Endothelial cell of umbilical vein (primary cell): ENCODE measurements at regions not wholly inside any gene's neighbourhood (a gene's known extent, or its start where the extent isn't known, plus 50 kb on each side); places are given as distances from the start of the nearest gene placed in this dataset.

Experiments used
- BruUV-seq: library from RNA; stranded (reverse); fragments of 400-500 nt; replicated peaks from 2 replicates; lab custom pipeline; 2021; lab: Mats Ljungman, UMichigan
- CTCF ChIA-PET: fragments of 300-600, 350-600 bp; sonication (Branson Sonifier 250); formaldehyde crosslinking; loops from one replicate; lab custom pipeline; 2021; ENCODE audit warnings: antibody characterized with exemption, inconsistent platforms; lab: Charles Lee
- POLR2A ChIA-PET: fragments of 300-600, 350-600 bp; sonication (Branson Sonifier 250); formaldehyde crosslinking; loops from one replicate; lab custom pipeline; 2021; ENCODE audit warnings: antibody characterized with exemption, inconsistent platforms; lab: Charles Lee
- DNase-seq: peaks from one replicate; pipeline ENCODE4 v3.0.0-alpha.2; 2011; ENCODE audit warnings: low read depth, low spot score
- FAIRE-seq: peaks from 2 replicates; lab custom pipeline; 2011; peaks lifted over from hg19 to GRCh38; lab: Jason Lieb, UNC
- H2AFZ ChIP-seq: 2 replicates; pipeline ENCODE4 v1.6.0; 2012; ENCODE audit warnings: low read depth, low read length, control low read depth, inconsistent platforms
- H3K27ac ChIP-seq: 2 replicates; pipeline ENCODE4 v1.5.1; 2011; ENCODE audit warnings: low read depth, mild to moderate bottlenecking, control low read depth, low read length, moderate library complexity; ENCODE audit not compliant: insufficient read depth
- H3K27me3 ChIP-seq, 2 experiments: 2 replicates each; pipeline versions ENCODE4 v1.6.0 to v1.6.1; 2011; ENCODE audit warnings: low read length in 2 of 2, mixed read lengths in 1 of 2; ENCODE audit not compliant: control insufficient read depth in 2 of 2, insufficient read depth in 2 of 2
- H3K36me3 ChIP-seq, 2 experiments: 2 replicates in 1 of 2; 3 replicates in 1 of 2; pipeline ENCODE4 v1.5.1; 2011; ENCODE audit warnings: low read length in 2 of 2, mild to moderate bottlenecking in 1 of 2, moderate library complexity in 1 of 2; ENCODE audit not compliant: control insufficient read depth in 2 of 2, insufficient read depth in 2 of 2; ENCODE audit errors: extremely low read depth in 1 of 2
- H3K4me1 ChIP-seq: 3 replicates; pipeline ENCODE4 v1.5.1; 2011; ENCODE audit warnings: mild to moderate bottlenecking, low read length; ENCODE audit not compliant: control insufficient read depth, insufficient read depth; ENCODE audit errors: extremely low read depth
- H3K4me2 ChIP-seq: 2 replicates; pipeline ENCODE4 v1.6.1; 2011; ENCODE audit warnings: low read length, control low read depth, mixed read lengths; ENCODE audit not compliant: insufficient read depth
- H3K4me3 ChIP-seq, 3 experiments: fragments of 200-600 bp in 1 of 3; sonication (generic), shearing (Covaris generic) in 1 of 3; replicated peaks in 1 of 3; 2 replicates each; pipeline ENCODE4 v1.5.1; 2011 to 2016; ENCODE audit warnings: control low read depth in 3 of 3, low read length in 3 of 3, mild to moderate bottlenecking in 2 of 3, inconsistent platforms in 1 of 3, low read depth in 1 of 3, moderate library complexity in 1 of 3; ENCODE audit not compliant: insufficient read depth in 1 of 3
- H3K79me2 ChIP-seq: 2 replicates; pipeline ENCODE4 v1.6.0; 2012; ENCODE audit warnings: low read length, inconsistent platforms; ENCODE audit not compliant: control insufficient read depth, insufficient read depth
- H3K9ac ChIP-seq: replicated peaks from 2 replicates; pipeline ENCODE3; 2011; ENCODE audit warnings: low read length, control low read depth; ENCODE audit not compliant: insufficient read depth; ENCODE audit errors: extremely low read depth
- H3K9me1 ChIP-seq: replicated peaks from 3 replicates; pipeline ENCODE4 v1.6.0; 2011; ENCODE audit warnings: mild to moderate bottlenecking, low read length; ENCODE audit not compliant: control insufficient read depth, insufficient read depth; ENCODE audit errors: extremely low read depth
- H3K9me3 ChIP-seq: replicated peaks from 2 replicates; pipeline ENCODE4 v1.5.1; 2012; ENCODE audit warnings: low read length, inconsistent platforms; ENCODE audit not compliant: control insufficient read depth, insufficient read depth
- H4K20me1 ChIP-seq: replicated peaks from 2 replicates; pipeline ENCODE3; 2011; ENCODE audit warnings: mild to moderate bottlenecking, low read length; ENCODE audit not compliant: control insufficient read depth, insufficient read depth; ENCODE audit errors: extremely low read depth
- CTCF ChIP-seq, 2 donors: IDR thresholded peaks; 1 replicate in 1 of 2; 2 replicates in 1 of 2; pipeline ENCODE4 v1.5.1; 2011; ENCODE audit warnings: low read length in 2 of 2, mild to moderate bottlenecking in 2 of 2, moderate library complexity in 2 of 2, control low read depth in 1 of 2, inconsistent platforms in 1 of 2, low read depth in 1 of 2; ENCODE audit not compliant: insufficient read depth in 1 of 2; ENCODE audit errors: extremely low read depth in 1 of 2
- EZH2 ChIP-seq: IDR thresholded peaks from 2 replicates; pipeline ENCODE4 v1.6.1; 2012; ENCODE audit warnings: borderline replicate concordance, low read depth, mild to moderate bottlenecking, moderate library complexity, low read length, inconsistent platforms; ENCODE audit not compliant: severe bottlenecking
- FOS ChIP-seq: IDR thresholded peaks from 2 replicates; pipeline ENCODE4 v1.6.1; 2011; ENCODE audit warnings: mild to moderate bottlenecking, low read length, moderate library complexity, borderline replicate concordance; ENCODE audit not compliant: insufficient read depth
- GATA2 ChIP-seq: IDR thresholded peaks from 2 replicates; pipeline ENCODE4 v1.7.0; 2011; ENCODE audit warnings: low read depth, mild to moderate bottlenecking, moderate library complexity, mixed read lengths, low read length; ENCODE audit not compliant: insufficient read length, insufficient read depth
- JUN ChIP-seq: IDR thresholded peaks from 2 replicates; pipeline ENCODE4 v1.6.1; 2011; ENCODE audit warnings: borderline replicate concordance, low read depth; ENCODE audit not compliant: insufficient read length, insufficient read depth
- MAX ChIP-seq: IDR thresholded peaks from 2 replicates; pipeline ENCODE4 v1.6.1; 2011; ENCODE audit not compliant: insufficient read depth, insufficient read length
- MYC ChIP-seq: IDR thresholded peaks from one replicate; pipeline ENCODE4 v1.6.1; 2011; ENCODE audit warnings: mild to moderate bottlenecking, low read depth, low read length
- POLR2A ChIP-seq: IDR thresholded peaks from 2 replicates; pipeline ENCODE4 v1.6.1; 2012; ENCODE audit warnings: low read depth, mild to moderate bottlenecking, control low read depth, low read length
- POLR2AphosphoS5 ChIP-seq: IDR thresholded peaks from 2 replicates; pipeline ENCODE4 v1.6.1; 2012; ENCODE audit warnings: low read depth, mild to moderate bottlenecking, control low read depth, low read length, moderate library complexity; ENCODE audit not compliant: insufficient read depth
- dilution Hi-C: fragments of 300-500 bp; cut with MboI; formaldehyde crosslinking; loops from one replicate; pipeline ENCODE4 v1.15.0; 2019; ENCODE audit warnings: low sequenced_read_pairs; ENCODE audit not compliant: extremely low pct_ligation_motif_present
- intact Hi-C: fragments of 100-400 bp; cut with micrococcal nuclease; formaldehyde crosslinking; loops from one replicate; pipeline ENCODE4 v1.10.0; 2022

GRCh38 chr13:103406967-103407366 lies 340.8 kb upstream of the SLC10A2 start:
- Histone ChIP-seq H3K9ac (no peak overlapping the region), H3K9me3 (peaks cover 2% of the 10 kb centered on the region), H3K79me2 (no peaks in the 10 kb centered on the region), H2AFZ (no peak overlapping the region), H3K4me1 (no peaks in the 10 kb centered on the region), H3K4me2 (no peak overlapping the region), H3K9me1 (no peaks in the 10 kb centered on the region), H3K36me3 (no peaks in the 10 kb centered on the region), H3K27me3 (no peaks in the 10 kb centered on the region), H3K4me3 (no peak overlapping the region), H3K27ac (no peak overlapping the region), H4K20me1 (no peaks in the 10 kb centered on the region)
- POLR2A ChIA-PET = no interaction called here
- dilution Hi-C loops (no loop called here), intact Hi-C loops (no loop called here)
- DNase-seq (no peak), FAIRE-seq (no peak)
- no TSS peak for BruUV-seq
- TF ChIP-seq JUN (no peak), EZH2 (no peak), MYC (no peak), MAX (no peak), CTCF (IDR thresholded peaks at IDR 0.05; ENCODE audit: extremely low read depth in 1 of 2, insufficient read depth in 1 of 2, low read depth in 1 of 2, low read length in 2 of 2) (no peak), GATA2 (no peak), POLR2AphosphoS5 (no peak), FOS (no peak), POLR2A (no peak)
- CTCF ChIA-PET = no interaction called here
